Activated T-cell treated with anti-CD3 and anti-CD28 coated beads, Interleukin-2, amount 50 U/mL, for 24 hours (primary cell): ENCODE measurements at regions not wholly inside any gene's neighbourhood (a gene's known extent, or its start where the extent isn't known, plus 50 kb on each side); places are given as distances from the start of the nearest gene placed in this dataset.

Experiments
- DNase-seq: peaks from one replicate; pipeline ENCODE4 v3.0.0-alpha.2; 2020
- H3K27ac Mint-ChIP-seq: 2 replicates; pipeline ENCODE4 v1.8.0; 2020; ENCODE audit warnings: mild to moderate bottlenecking, mixed read lengths
- H3K27me3 Mint-ChIP-seq: 2 replicates; pipeline ENCODE4 v1.8.0; 2020; ENCODE audit warnings: mixed read lengths
- H3K36me3 Mint-ChIP-seq: 2 replicates; pipeline ENCODE4 v1.8.0; 2020; ENCODE audit warnings: low read depth, mixed read lengths
- H3K4me1 Mint-ChIP-seq: 2 replicates; pipeline ENCODE4 v1.8.0; 2020; ENCODE audit warnings: low read depth, mixed read lengths
- H3K4me3 Mint-ChIP-seq: 2 replicates; pipeline ENCODE4 v1.8.0; 2020; ENCODE audit warnings: mild to moderate bottlenecking, moderate library complexity, mixed read lengths
- H3K9me3 Mint-ChIP-seq: 2 replicates; pipeline ENCODE4 v1.8.0; 2020; ENCODE audit warnings: mixed read lengths

DNA sequence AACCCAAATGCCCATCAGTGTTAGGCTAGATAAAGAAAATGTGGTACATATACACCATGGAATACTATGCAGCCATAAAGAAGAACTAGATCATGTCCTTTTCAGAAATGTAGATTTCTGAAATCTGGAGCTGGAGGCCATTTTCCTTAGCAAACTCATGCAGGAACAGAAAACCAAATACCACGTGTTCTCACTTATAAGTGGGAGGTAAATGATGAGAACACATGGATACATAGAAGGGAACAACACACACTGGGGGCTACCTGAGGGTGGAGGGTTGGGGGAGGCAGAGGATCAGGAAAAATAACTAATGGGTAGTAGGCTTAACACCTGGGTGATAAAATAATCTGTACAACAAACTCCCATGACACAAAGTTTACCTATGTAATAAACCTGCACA lies 153.5 kb upstream of the PRNP start:
- Mint-ChIP-seq H3K4me3 (no peak overlapping the region), H3K9me3 (peaks cover 11% of the 10 kb centered on the region), H3K4me1 (no peaks in the 10 kb centered on the region), H3K36me3 (no peaks in the 10 kb centered on the region), H3K27ac (no peak overlapping the region), H3K27me3 (peaks cover 47% of the 10 kb centered on the region)
- no peak for DNase-seq

DNA sequence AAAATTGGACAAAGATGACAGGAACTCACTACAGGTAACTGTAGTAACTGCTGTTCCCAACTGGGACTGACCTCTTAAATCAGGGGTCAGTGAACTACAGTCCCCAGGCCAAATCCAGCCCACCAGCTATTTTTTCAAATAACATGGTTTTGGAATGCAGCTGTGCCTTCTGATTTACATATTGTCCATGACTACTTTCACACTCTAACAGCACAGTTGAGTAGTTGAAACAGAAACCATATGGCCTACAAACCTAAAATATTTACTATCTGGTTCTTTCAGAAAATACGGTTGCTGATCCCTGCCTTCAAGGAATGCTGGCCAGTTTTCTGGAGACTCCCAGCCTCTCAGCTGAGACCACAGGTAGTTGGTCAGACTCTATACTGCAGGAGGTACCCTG lies 161.5 kb upstream of the PRNP start:
- no peaks in the 10 kb centered on the region for H3K36me3 Mint-ChIP-seq
- H3K4me1 Mint-ChIP-seq: no peaks in the 10 kb centered on the region
- peaks cover 18% of the 10 kb centered on the region for H3K9me3 Mint-ChIP-seq
- H3K27ac Mint-ChIP-seq: no peak overlapping the region
- no peak for DNase-seq
- H3K27me3 Mint-ChIP-seq: peaks cover 28% of the 10 kb centered on the region
- H3K4me3 Mint-ChIP-seq: no peak overlapping the region

DNA sequence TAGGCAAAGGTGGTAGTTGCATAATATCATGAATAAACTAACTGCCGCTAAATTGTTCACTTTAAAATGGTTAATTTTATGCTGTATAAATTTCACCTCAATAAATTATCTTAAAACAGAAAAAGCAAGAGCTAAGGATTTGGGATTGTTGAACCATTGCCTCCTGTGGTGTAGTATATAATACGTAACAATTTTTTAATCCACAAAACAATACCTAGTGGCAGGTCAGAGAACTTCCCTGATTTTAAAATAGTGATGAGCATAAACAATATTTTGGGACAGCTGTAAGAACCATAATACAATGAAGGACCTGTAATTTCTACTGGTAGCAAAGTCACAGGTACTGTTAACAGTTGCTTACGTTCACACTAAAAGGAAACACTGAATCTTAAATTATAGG lies 161.9 kb upstream of the PRNP start:
- Mint-ChIP-seq H3K36me3 (no peaks in the 10 kb centered on the region), H3K4me1 (no peaks in the 10 kb centered on the region), H3K4me3 (no peak overlapping the region), H3K27ac (no peak overlapping the region), H3K27me3 (peaks cover 31% of the 10 kb centered on the region), H3K9me3 (peaks cover 18% of the 10 kb centered on the region)
- no peak for DNase-seq

DNA sequence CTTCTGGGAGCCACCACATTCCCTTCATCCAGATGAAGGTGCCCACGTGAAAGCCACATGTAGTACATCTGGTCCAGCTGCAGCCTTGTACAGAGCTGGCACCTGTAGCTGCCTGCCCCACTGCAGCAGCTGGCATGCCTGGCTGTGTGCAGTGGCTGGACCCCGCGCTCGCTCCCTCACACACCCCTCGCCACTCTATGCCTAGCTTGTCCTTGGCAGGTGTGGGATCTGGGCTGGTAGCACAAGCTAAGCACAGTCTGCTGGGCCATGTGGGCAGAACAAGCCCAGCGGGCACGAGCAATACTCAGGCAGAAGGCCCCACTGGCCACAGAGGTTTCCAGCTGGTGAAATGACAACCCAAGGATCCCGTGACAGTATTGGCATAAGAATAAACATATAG lies 163.9 kb upstream of the PRNP start:
- Mint-ChIP-seq H3K36me3 (no peaks in the 10 kb centered on the region), H3K4me1 (no peaks in the 10 kb centered on the region), H3K4me3 (no peak overlapping the region), H3K9me3 (peaks cover 5% of the 10 kb centered on the region), H3K27me3 (peaks cover 37% of the 10 kb centered on the region), H3K27ac (no peak overlapping the region)
- DNase-seq: no peak

DNA sequence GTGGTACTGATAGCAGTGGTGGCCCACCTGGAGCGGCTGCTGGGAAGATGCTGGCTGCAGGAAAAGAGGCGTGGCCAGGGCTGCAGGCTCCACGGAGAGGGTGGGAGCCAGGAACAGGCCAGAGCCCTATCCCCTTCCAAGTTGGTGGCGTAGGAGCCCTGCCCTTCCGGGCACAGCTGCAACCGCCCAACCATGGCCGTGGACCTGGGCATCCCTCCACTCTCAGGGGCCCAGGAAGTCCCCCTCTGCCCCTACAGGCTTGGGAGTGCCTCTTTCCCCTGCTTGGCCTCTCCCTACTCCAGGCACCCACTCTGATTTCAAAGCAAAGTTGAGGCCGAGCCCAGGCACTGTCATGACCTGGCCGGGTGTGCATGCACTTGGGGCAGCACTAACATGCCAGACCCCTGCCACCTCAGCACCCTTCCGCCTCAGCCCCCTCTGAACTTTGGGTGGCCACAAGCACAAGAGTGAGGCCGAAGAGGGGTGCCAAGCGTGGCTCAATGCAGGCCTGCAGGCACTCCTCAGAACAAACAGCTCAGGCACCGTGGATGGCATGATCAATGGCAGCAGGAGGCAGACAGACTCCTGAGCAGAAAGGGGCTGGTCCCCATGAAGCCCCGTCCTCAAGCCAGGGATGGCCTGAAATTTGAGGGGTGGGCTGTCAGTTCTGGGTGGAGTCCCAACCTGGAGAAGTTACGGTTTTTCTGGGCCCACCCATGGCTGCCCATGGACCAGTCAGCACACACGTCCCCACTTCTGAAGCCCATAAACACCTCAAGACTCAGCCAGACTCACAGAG lies 164.9 kb upstream of the PRNP start:
- Mint-ChIP-seq H3K4me3 (no peak overlapping the region), H3K27me3 (peaks cover 38% of the 10 kb centered on the region), H3K27ac (no peak overlapping the region), H3K9me3 (peaks cover 5% of the 10 kb centered on the region), H3K4me1 (no peaks in the 10 kb centered on the region), H3K36me3 (no peaks in the 10 kb centered on the region)
- DNase-seq: no peak

DNA sequence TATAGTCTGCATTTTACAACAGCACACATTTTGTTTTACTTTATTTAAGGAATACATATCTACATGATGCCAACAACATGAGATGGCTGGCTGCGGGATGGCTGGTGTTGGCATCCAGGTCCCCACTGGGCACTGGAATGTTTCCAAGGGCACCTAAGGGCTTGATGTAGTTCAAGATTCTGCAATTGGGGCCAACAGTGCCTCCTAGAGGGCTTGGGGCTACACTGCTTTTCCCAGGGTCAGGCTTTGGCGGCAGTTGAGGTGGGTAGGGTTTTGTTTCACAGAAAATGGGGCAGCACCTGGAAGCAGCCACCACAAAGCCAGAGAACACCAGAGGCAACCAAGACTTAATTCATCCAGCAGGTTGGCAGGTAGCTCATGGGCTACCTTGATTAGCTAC lies 166.7 kb upstream of the PRNP start:
- no peak overlapping the region for H3K4me3 Mint-ChIP-seq
- peaks cover 5% of the 10 kb centered on the region for H3K9me3 Mint-ChIP-seq
- H3K36me3 Mint-ChIP-seq: no peaks in the 10 kb centered on the region
- H3K27me3 Mint-ChIP-seq: peaks cover 48% of the 10 kb centered on the region
- H3K4me1 Mint-ChIP-seq: no peaks in the 10 kb centered on the region
- DNase-seq: no peak
- H3K27ac Mint-ChIP-seq: no peak overlapping the region

DNA sequence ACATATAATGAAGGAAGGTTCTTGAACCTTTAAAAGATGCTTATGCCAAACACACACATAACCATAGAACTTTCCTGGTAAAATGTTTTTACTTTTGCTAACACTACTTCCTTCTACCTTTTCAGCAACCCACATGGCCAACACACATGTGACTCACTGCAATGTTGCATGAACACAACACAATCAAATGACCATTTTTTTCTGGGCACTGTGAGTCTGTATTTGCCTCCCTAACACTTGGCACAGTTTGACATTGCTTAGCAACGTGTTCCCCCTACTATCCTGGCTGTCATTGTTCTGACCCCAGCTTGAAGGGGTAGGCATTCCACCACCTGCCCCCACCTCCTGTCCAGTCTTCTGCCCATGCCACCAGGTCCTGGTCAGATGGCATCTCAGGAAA lies 169.4 kb upstream of the PRNP start:
- Mint-ChIP-seq H3K4me1 (no peaks in the 10 kb centered on the region), H3K27me3 (peaks cover 49% of the 10 kb centered on the region), H3K27ac (no peak overlapping the region), H3K4me3 (no peak overlapping the region), H3K36me3 (no peaks in the 10 kb centered on the region), H3K9me3 (no peaks in the 10 kb centered on the region)
- DNase-seq: no peak

DNA sequence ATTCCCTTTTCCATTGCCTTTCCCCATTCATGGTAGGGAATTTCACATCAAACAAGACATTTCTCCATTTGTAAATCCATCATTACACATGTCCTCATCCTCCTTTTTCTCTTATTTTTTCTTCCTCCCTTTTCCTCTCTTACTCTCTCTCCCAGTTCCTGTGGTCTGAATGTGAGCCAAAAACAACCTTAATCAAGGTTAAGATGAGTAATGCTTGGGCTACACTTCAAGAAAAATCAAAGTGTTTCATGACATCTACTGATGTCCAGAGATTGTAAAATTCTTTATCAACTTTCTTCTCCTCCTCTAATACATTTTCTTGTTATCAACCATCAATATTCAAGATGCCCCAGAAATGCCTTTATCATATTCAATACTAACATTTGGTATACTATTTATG lies 172.5 kb upstream of the PRNP start:
- Mint-ChIP-seq H3K27me3 (peaks cover 54% of the 10 kb centered on the region), H3K36me3 (no peaks in the 10 kb centered on the region), H3K4me3 (no peak overlapping the region), H3K4me1 (no peaks in the 10 kb centered on the region), H3K9me3 (peaks cover 11% of the 10 kb centered on the region), H3K27ac (no peak overlapping the region)
- no peak for DNase-seq

DNA sequence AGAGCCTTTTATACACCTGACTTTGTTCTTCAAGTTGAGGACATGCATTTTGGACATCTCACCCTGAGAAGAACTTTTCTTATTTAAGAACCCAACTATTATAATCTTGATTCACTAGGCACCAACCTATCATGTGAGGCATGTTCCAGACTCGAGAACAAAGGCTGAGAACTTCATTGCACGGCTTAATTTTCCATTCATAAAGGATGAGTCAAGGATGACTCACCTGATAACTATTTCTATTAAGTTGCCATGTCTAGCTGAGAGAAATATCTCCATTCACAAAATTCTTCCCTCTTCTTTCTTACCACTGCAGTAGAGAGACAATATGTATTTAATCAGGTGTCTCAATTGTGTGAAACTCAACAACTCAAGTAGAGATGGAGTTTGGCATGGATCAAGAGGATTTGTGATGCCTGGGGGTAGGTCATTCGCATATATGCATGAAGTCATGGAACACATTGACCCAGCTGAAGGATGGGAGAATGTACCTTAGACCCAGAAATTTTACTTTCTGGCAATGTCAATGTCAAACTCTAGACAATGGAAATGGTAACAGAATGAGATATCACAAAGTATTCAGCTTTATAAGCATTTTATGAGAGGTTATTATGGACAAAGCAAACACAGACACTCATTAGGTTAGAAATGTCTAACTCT lies 173.2 kb upstream of the PRNP start:
- no peak overlapping the region for H3K27ac Mint-ChIP-seq
- peaks cover 11% of the 10 kb centered on the region for H3K9me3 Mint-ChIP-seq
- peaks cover 50% of the 10 kb centered on the region for H3K27me3 Mint-ChIP-seq
- no peaks in the 10 kb centered on the region for H3K4me1 Mint-ChIP-seq
- H3K4me3 Mint-ChIP-seq: no peak overlapping the region
- no peaks in the 10 kb centered on the region for H3K36me3 Mint-ChIP-seq
- DNase-seq: no peak

DNA sequence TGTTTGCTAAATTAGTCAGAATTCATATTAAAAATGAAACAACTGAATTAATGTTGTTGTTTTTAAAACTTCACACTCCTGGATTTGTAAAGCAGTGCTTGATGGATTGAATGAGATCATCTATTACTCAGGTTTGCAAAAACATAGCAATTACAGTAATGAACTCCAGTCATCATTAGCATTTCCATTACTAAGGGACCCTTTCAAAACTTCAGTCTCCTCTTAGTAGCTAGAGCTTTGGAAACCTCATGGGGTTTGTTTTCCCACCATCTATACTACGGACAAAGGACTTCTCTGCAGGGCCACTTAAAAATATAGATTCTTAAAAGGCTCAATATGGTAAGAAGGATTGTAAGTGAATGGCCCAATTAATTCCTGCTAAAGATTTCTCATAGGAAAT lies 174.5 kb upstream of the PRNP start:
- no peaks in the 10 kb centered on the region for H3K36me3 Mint-ChIP-seq
- H3K27ac Mint-ChIP-seq: no peak overlapping the region
- peaks cover 46% of the 10 kb centered on the region for H3K27me3 Mint-ChIP-seq
- H3K9me3 Mint-ChIP-seq: peaks cover 11% of the 10 kb centered on the region
- DNase-seq: no peak
- no peaks in the 10 kb centered on the region for H3K4me1 Mint-ChIP-seq
- H3K4me3 Mint-ChIP-seq: no peak overlapping the region

DNA sequence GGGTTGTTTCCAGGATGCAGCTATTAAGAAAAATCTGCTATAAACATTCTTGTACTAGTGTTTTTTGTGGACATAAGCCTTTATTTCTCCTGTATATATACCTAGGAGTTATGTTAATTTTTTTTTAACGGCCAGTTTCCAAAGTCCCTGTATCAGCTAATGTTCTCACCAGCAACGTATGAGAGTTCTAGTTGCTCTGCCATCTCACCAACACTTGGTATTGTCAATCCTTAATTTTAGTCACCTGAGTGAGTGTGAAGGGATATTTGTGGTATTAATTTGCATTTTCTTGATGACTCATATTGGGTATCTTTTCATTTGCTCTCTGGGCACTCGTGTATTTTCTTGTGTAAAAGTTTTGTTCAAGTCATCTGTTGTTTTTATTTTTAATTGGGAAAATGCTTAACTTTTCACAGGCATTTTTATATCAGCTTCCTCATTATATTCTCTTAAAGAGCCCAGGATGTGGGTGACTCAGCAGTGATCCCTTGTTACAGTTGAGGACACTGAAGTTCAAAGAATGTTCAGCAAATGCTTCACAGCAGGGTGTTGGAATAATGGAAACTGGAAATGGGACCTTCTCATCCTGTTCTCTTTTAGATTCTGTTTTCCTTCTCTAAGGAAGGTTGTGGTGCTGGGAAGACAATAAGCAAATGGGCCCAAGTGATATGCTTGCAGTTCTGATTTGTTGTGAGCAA lies 176.3 kb upstream of the PRNP start:
- Mint-ChIP-seq H3K4me3 (no peak overlapping the region), H3K9me3 (peaks cover 11% of the 10 kb centered on the region), H3K27ac (no peak overlapping the region), H3K4me1 (no peaks in the 10 kb centered on the region), H3K36me3 (no peaks in the 10 kb centered on the region), H3K27me3 (peaks cover 49% of the 10 kb centered on the region)
- DNase-seq: no peak

DNA sequence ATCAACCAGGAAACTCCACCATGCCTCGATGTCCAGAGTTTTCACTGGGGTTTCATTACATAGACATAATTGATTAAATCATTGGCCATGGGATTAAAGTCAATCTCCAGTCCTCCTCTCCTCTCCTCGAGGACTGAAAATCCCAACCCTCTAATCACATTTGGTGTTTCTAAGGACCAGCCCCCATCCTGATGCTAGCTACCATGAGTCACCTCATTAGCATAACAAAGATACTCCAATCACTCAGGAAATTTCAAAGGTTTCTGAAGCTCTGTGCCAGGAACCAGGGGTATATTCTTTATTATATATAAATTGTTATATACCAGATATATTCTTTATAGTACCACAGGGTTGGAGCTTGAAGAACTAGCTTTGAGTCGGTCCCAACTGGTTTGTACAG lies 177.5 kb upstream of the PRNP start:
- Mint-ChIP-seq H3K4me1 (no peaks in the 10 kb centered on the region), H3K4me3 (no peak overlapping the region), H3K27me3 (peaks cover 56% of the 10 kb centered on the region), H3K36me3 (no peaks in the 10 kb centered on the region), H3K9me3 (peaks cover 11% of the 10 kb centered on the region), H3K27ac (no peak overlapping the region)
- no peak for DNase-seq

DNA sequence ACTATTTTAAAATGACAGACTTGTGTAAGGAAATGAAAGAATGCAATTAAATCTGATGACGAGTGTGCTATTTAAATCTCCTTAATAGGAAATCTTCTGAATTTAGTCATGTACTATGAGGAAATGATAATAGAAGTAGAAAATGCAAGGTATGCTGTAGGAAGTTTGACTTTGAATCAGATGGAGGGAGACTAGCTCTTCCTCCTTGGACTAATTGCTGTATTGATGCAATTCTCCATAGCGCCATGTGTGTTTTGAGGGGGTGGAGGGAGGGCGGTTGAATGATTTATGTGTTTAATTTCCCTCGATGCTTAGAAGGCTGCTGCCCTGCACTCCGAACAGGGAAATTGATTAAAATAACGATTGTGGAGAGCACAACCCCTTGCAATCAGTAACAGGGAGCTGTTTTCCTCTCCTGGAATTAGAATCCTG lies 179.0 kb upstream of the PRNP start:
- Mint-ChIP-seq H3K9me3 (peaks cover 11% of the 10 kb centered on the region), H3K27me3 (peaks cover 49% of the 10 kb centered on the region), H3K27ac (no peak overlapping the region), H3K36me3 (no peaks in the 10 kb centered on the region), H3K4me1 (no peaks in the 10 kb centered on the region), H3K4me3 (no peak overlapping the region)
- DNase-seq: no peak

DNA sequence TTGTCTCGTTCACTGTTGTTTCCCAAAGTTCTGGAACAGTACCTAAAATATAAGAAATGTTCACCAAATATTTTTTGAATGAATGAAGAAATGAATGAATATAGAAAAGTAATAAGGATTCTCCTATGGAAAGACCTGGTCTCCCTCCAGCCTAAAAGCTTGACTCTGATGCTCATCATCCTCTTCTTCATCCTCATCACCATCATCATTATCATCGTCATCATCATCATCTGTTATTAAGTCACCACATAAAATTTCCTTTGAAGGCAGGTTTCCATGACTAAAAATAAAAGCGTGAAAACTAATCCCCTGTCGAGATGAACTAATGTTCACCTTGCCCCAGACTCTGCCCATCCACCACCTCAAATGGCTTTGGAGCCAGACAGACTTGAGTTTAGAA lies 181.4 kb upstream of the PRNP start:
- Mint-ChIP-seq H3K9me3 (peaks cover 4% of the 10 kb centered on the region), H3K4me1 (no peaks in the 10 kb centered on the region), H3K4me3 (no peak overlapping the region), H3K27me3 (peaks cover 47% of the 10 kb centered on the region), H3K36me3 (no peaks in the 10 kb centered on the region), H3K27ac (no peak overlapping the region)
- no peak for DNase-seq

DNA sequence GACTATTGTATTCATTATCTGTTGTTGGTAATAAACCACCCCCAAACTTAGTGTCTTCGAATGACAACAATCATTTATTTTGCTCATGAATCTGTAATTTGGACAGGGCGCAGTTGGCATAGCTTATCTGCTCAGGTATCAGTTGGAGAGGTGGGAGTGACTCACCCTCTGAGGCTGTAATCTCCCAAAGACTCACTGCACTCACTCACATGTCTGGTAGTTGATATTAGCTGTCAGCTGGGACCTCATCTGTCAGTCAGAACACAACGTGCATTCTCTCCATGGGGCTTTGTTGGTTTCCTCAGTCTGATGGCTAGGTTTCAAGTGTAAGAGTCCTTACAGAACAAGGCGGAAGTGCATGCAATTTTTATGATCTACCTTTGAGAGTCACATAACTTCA lies 183.5 kb upstream of the PRNP start:
- Mint-ChIP-seq H3K27me3 (peaks cover 53% of the 10 kb centered on the region), H3K27ac (no peak overlapping the region)

More for the DNA sequence above, 183.5 kb upstream of the PRNP start:
- Mint-ChIP-seq H3K9me3 (no peaks in the 10 kb centered on the region), H3K36me3 (no peaks in the 10 kb centered on the region), H3K4me3 (no peak overlapping the region), H3K4me1 (no peaks in the 10 kb centered on the region)
- no peak for DNase-seq
